MM.1S (cell line): ENCODE measurements at regions not wholly inside any gene's neighbourhood (a gene's known extent, or its start where the extent isn't known, plus 50 kb on each side); places are given as distances from the start of the nearest gene placed in this dataset.

Experiments
- CTCF ChIP-seq: fragments of 300-600 bp; sonication (generic); IDR thresholded peaks from 2 replicates; pipeline ENCODE4 v1.5.1; 2016; ENCODE audit warnings: antibody characterized with exemption, low read length, mixed read lengths
- EZH2 ChIP-seq: fragments of 300-600 bp; sonication (generic); optimal IDR thresholded peaks from 2 replicates; pipeline ENCODE3; 2017; ENCODE audit warnings: low read depth, mild to moderate bottlenecking, antibody characterized with exemption, low read length, mixed read lengths

- no peak for TF ChIP-seq EZH2
- TF ChIP-seq CTCF, result no peak
Measured at GRCh38 chr3:144877356-144877755, 905.7 kb downstream of the DIPK2A start.
